ENCODE measurements at regions not wholly inside any gene's neighbourhood (a gene's known extent, or its start where the extent isn't known, plus 50 kb on each side); places are given as distances from the start of the nearest gene placed in this dataset.

GRCh38 chr11:44469412-44469811 lies 96.1 kb upstream of the CD82 start:
- TF ChIP-seq POLR2A (IDR thresholded peaks at IDR 0.05) = no peak
- no peak for TF ChIP-seq CTCF (IDR thresholded peaks at IDR 0.05)

All from stomach (tissue), 4 donors.